Peyer's patch (tissue), 4 donors: ENCODE measurements at regions not wholly inside any gene's neighbourhood (a gene's known extent, or its start where the extent isn't known, plus 50 kb on each side); places are given as distances from the start of the nearest gene placed in this dataset.

ENCODE experiments used
- DNase-seq, 3 donors: peaks; one replicate each; pipeline ENCODE4 v3.0.0-alpha.2; 2017 to 2019
- H3K27ac ChIP-seq, 4 donors: fragments of 200-600 bp; sonication (generic); one replicate each; pipeline ENCODE4 v1.5.1; 2016 to 2019
- H3K27me3 ChIP-seq, 2 donors: fragments of 200-600 bp; sonication (generic); one replicate each; pipeline ENCODE4 v1.5.1; 2019
- H3K36me3 ChIP-seq, 3 donors: fragments of 200-600 bp; sonication (generic); one replicate each; pipeline ENCODE4 v1.5.1; 2016 to 2019
- H3K4me1 ChIP-seq, 4 donors: fragments of 200-600 bp; sonication (generic); one replicate each; pipeline ENCODE4 v1.5.1; 2016 to 2019
- H3K4me3 ChIP-seq, 4 donors: fragments of 200-600 bp; sonication (generic); 1 replicate in 3 of 4; 2 replicates in 1 of 4; pipeline ENCODE4 v1.5.1; 2016 to 2019; ENCODE audit warnings: mild to moderate bottlenecking in 1 of 4
- H3K9me3 ChIP-seq, 4 donors: fragments of 200-600 bp; sonication (generic); one replicate each; pipeline ENCODE4 v1.5.1; 2016 to 2019; ENCODE audit warnings: mild to moderate bottlenecking in 1 of 4
- CTCF ChIP-seq, 6 experiments: fragments of 450-650 bp in 4 of 6; fragments of 200-600 bp in 2 of 6; sonication (generic) in 1 of 6; IDR thresholded peaks; one replicate each; pipeline ENCODE4 v1.5.1; 2017 to 2019; ENCODE audit warnings: antibody characterized with exemption in 6 of 6, mild to moderate bottlenecking in 3 of 6, moderate library complexity in 1 of 6
- POLR2A ChIP-seq, 2 donors: fragments of 450-650 bp; IDR thresholded peaks; one replicate each; pipeline ENCODE4 v1.5.1; 2017; ENCODE audit warnings: antibody characterized with exemption in 2 of 2, mild to moderate bottlenecking in 2 of 2, moderate library complexity in 2 of 2

GRCh38 chrX:20523626-20524312, 257.1 kb upstream of the RPS6KA3 start:
- no peaks in the 10 kb centered on the region for H3K9me3 ChIP-seq
- no peaks in the 10 kb centered on the region for H3K27me3 ChIP-seq
- no peak overlapping the region for H3K27ac ChIP-seq
- H3K36me3 ChIP-seq, result no peaks in the 10 kb centered on the region
- no peak for DNase-seq
- H3K4me1 ChIP-seq, result no peaks in the 10 kb centered on the region
- TF ChIP-seq CTCF (IDR thresholded peaks at IDR 0.05) (no peak), POLR2A (IDR thresholded peaks at IDR 0.05) (no peak)
- H3K4me3 ChIP-seq, result no peak overlapping the region

GRCh38 chrX:20522420-20522819, 255.7 kb upstream of the RPS6KA3 start:
- H3K4me3 ChIP-seq, result no peak overlapping the region
- H3K27me3 ChIP-seq, result no peaks in the 10 kb centered on the region
- no peak for DNase-seq
- no peaks in the 10 kb centered on the region for H3K9me3 ChIP-seq
- TF ChIP-seq CTCF (IDR thresholded peaks at IDR 0.05) (no peak), POLR2A (IDR thresholded peaks at IDR 0.05) (no peak)
- H3K27ac ChIP-seq, result no peak overlapping the region
- H3K36me3 ChIP-seq, result no peaks in the 10 kb centered on the region
- H3K4me1 ChIP-seq, result no peaks in the 10 kb centered on the region

- H3K36me3 ChIP-seq, result no peaks in the 10 kb centered on the region
- no peaks in the 10 kb centered on the region for H3K27me3 ChIP-seq
- no peaks in the 10 kb centered on the region for H3K9me3 ChIP-seq
- no peak overlapping the region for H3K4me3 ChIP-seq
- no peaks in the 10 kb centered on the region for H3K4me1 ChIP-seq
- TF ChIP-seq CTCF (IDR thresholded peaks at IDR 0.05), result no peak
- TF ChIP-seq POLR2A (IDR thresholded peaks at IDR 0.05), result no peak
- H3K27ac ChIP-seq, result no peak overlapping the region
- no peak for DNase-seq
These were observed 254.5 kb upstream of the RPS6KA3 start for GRCh38 chrX:20521222-20521621.

GRCh38 chrX:20519826-20520225, 253.1 kb upstream of the RPS6KA3 start:
- Histone ChIP-seq H3K27me3 (no peaks in the 10 kb centered on the region), H3K9me3 (no peaks in the 10 kb centered on the region), H3K36me3 (no peaks in the 10 kb centered on the region), H3K27ac (no peak overlapping the region), H3K4me3 (no peak overlapping the region), H3K4me1 (no peaks in the 10 kb centered on the region)
- TF ChIP-seq CTCF (IDR thresholded peaks at IDR 0.05), result no peak
- no peak for TF ChIP-seq POLR2A (IDR thresholded peaks at IDR 0.05)
- DNase-seq, result no peak

- no peak for DNase-seq
- Histone ChIP-seq H3K27ac (no peak overlapping the region), H3K27me3 (no peaks in the 10 kb centered on the region), H3K36me3 (no peaks in the 10 kb centered on the region), H3K4me3 (no peak overlapping the region), H3K4me1 (no peaks in the 10 kb centered on the region), H3K9me3 (no peaks in the 10 kb centered on the region)
- TF ChIP-seq CTCF (IDR thresholded peaks at IDR 0.05), result no peak
- no peak for TF ChIP-seq POLR2A (IDR thresholded peaks at IDR 0.05)
These were observed 252.4 kb upstream of the RPS6KA3 start for GRCh38 chrX:20519146-20519545.

- Histone ChIP-seq H3K27me3 (no peaks in the 10 kb centered on the region), H3K4me1 (no peaks in the 10 kb centered on the region), H3K9me3 (no peaks in the 10 kb centered on the region), H3K27ac (no peak overlapping the region), H3K4me3 (no peak overlapping the region), H3K36me3 (no peaks in the 10 kb centered on the region)
- TF ChIP-seq CTCF (IDR thresholded peaks at IDR 0.05), result no peak
- TF ChIP-seq POLR2A (IDR thresholded peaks at IDR 0.05), result no peak
- no peak for DNase-seq
These were observed 250.9 kb upstream of the RPS6KA3 start for GRCh38 chrX:20517565-20517964.
